Spleen (tissue), 11 donors: ENCODE measurements at regions not wholly inside any gene's neighbourhood (a gene's known extent, or its start where the extent isn't known, plus 50 kb on each side); places are given as distances from the start of the nearest gene placed in this dataset.

Experiments
- DNase-seq: peaks from one replicate; pipeline ENCODE4 v3.0.0-alpha.2; 2020
- H3K27ac ChIP-seq, 8 donors: fragments of 200-600 bp; sonication (generic) in 7 of 8; 1 replicate in 4 of 8; 2 replicates in 4 of 8; pipeline versions ENCODE4 v1.5.0 to v1.8.0; 2016 to 2021; ENCODE audit warnings: inconsistent platforms in 4 of 8, mild to moderate bottlenecking in 4 of 8, moderate library complexity in 1 of 8
- H3K27me3 ChIP-seq, 7 donors: fragments of 200-600 bp; sonication (generic) in 6 of 7; replicated peaks in 1 of 7; 1 replicate in 4 of 7; 2 replicates in 3 of 7; pipeline versions ENCODE4 v1.5.0 to v1.8.0; 2016 to 2021; ENCODE audit warnings: inconsistent platforms in 3 of 7, mild to moderate bottlenecking in 1 of 7
- H3K36me3 ChIP-seq, 6 donors: fragments of 200-600 bp; sonication (generic) in 5 of 6; 1 replicate in 4 of 6; 2 replicates in 2 of 6; pipeline versions ENCODE4 v1.5.0 to v1.8.0; 2016 to 2021; ENCODE audit warnings: inconsistent platforms in 2 of 6
- H3K4me1 ChIP-seq, 6 donors: fragments of 200-600 bp; sonication (generic) in 5 of 6; 1 replicate in 3 of 6; 2 replicates in 3 of 6; pipeline versions ENCODE4 v1.5.0 to v1.8.0; 2016 to 2021; ENCODE audit warnings: inconsistent platforms in 3 of 6
- H3K4me3 ChIP-seq, 8 donors: fragments of 200-600 bp; sonication (generic) in 7 of 8; 1 replicate in 4 of 8; 2 replicates in 4 of 8; pipeline versions ENCODE4 v1.5.0 to v1.8.0; 2016 to 2021; ENCODE audit warnings: inconsistent platforms in 4 of 8, mild to moderate bottlenecking in 4 of 8, moderate library complexity in 2 of 8
- H3K9me3 ChIP-seq, 8 donors: fragments of 200-600 bp; sonication (generic) in 7 of 8; 1 replicate in 4 of 8; 2 replicates in 4 of 8; pipeline versions ENCODE4 v1.5.0 to v1.8.0; 2016 to 2021; ENCODE audit warnings: inconsistent platforms in 4 of 8
- POLR2A ChIP-seq, 3 donors: fragments of 450-650 bp; IDR thresholded peaks; one replicate each; pipeline ENCODE4 v1.5.1; 2017; ENCODE audit warnings: antibody characterized with exemption in 3 of 3, mild to moderate bottlenecking in 1 of 3
- POLR2AphosphoS5 ChIP-seq, 3 donors: sonication (generic); formaldehyde crosslinking; IDR thresholded peaks; one replicate each; pipeline ENCODE4 v1.5.1; 2017; ENCODE audit warnings: antibody characterized with exemption in 3 of 3
- WGBS, 5 donors: extraction: QIAGEN DNeasy Blood & Tissue Kit in 3 of 5; methylation state at CpG; one replicate each; pipeline versions ENCODE4 v1.1.5 to v1.1.7; 2013 to 2018; 5-methylcytosine and 5-hydroxymethylcytosine counted together
- intact Hi-C: fragments of 100-400 bp; cut with DNase I; formaldehyde crosslinking; loops from one replicate; pipeline ENCODE4 v1.15.0; 2023; ENCODE audit warnings: low total_unique reads
- TF ChIP-seq, protein P1 (sequence below), 11 experiments: fragments of 200-600 bp in 7 of 11; fragments of 450-650 bp in 4 of 11; sonication (generic) in 4 of 11; IDR thresholded peaks in 8 of 11; conservative IDR thresholded peaks in 3 of 11; 1 replicate in 7 of 11; 2 replicates in 4 of 11; pipeline versions ENCODE4 v1.4.0 to v1.8.0; 2016 to 2021; ENCODE audit warnings: antibody characterized with exemption in 11 of 11, inconsistent platforms in 4 of 11, mild to moderate bottlenecking in 1 of 11
- donor health status: healthy with polysubstance abuse.
- donor health status: DM: no; HTN: no; CAD: no; lungs with moderate emphysema.
- donor health status: DM: no; HTN: no; CAD: no.
- donor health status: Bipolar disorder and iron deficiency.
- donor health status: healthy.
- donor health status: DM: no; HTN: no; CAD: no.
- donor health status: DM: yes; HTN: yes; CAD: no.

- DNase-seq, result no peak
- TF ChIP-seq POLR2A (IDR thresholded peaks at IDR 0.05), result no peak
- TF ChIP-seq, protein P1, sequence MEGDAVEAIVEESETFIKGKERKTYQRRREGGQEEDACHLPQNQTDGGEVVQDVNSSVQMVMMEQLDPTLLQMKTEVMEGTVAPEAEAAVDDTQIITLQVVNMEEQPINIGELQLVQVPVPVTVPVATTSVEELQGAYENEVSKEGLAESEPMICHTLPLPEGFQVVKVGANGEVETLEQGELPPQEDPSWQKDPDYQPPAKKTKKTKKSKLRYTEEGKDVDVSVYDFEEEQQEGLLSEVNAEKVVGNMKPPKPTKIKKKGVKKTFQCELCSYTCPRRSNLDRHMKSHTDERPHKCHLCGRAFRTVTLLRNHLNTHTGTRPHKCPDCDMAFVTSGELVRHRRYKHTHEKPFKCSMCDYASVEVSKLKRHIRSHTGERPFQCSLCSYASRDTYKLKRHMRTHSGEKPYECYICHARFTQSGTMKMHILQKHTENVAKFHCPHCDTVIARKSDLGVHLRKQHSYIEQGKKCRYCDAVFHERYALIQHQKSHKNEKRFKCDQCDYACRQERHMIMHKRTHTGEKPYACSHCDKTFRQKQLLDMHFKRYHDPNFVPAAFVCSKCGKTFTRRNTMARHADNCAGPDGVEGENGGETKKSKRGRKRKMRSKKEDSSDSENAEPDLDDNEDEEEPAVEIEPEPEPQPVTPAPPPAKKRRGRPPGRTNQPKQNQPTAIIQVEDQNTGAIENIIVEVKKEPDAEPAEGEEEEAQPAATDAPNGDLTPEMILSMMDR (IDR thresholded peaks at IDR 0.05 in 8 of 11, conservative IDR thresholded peaks at IDR 0.05 in 3 of 11), result no peak
- no peak for TF ChIP-seq POLR2AphosphoS5 (IDR thresholded peaks at IDR 0.05)
- Histone ChIP-seq H3K27me3 (no peaks in the 10 kb centered on the region), H3K4me1 (no peaks in the 10 kb centered on the region), H3K9me3 (no peaks in the 10 kb centered on the region), H3K36me3 (no peaks in the 10 kb centered on the region), H3K27ac (no peak overlapping the region), H3K4me3 (no peak overlapping the region)
- intact Hi-C loops, result no loop called here
Observed at GRCh38 chr11:81494431-81494830, 1239.2 kb downstream of the FAM181B start.

- no peaks in the 10 kb centered on the region for H3K9me3 ChIP-seq
- no peaks in the 10 kb centered on the region for H3K36me3 ChIP-seq
- no peaks in the 10 kb centered on the region for H3K4me1 ChIP-seq
- no peak overlapping the region for H3K4me3 ChIP-seq
- WGBS, 5 donors, result 66 to 96% (median 82%) methylated on average over 1 of the region's 1 CpG
- no peaks in the 10 kb centered on the region for H3K27me3 ChIP-seq
- DNase-seq, result no peak
- no peak for TF ChIP-seq POLR2A (IDR thresholded peaks at IDR 0.05)
- TF ChIP-seq, protein P1 (IDR thresholded peaks at IDR 0.05 in 8 of 11, conservative IDR thresholded peaks at IDR 0.05 in 3 of 11), result no peak
- TF ChIP-seq POLR2AphosphoS5 (IDR thresholded peaks at IDR 0.05), result no peak
- H3K27ac ChIP-seq, result no peak overlapping the region
- intact Hi-C loops, result no loop called here
Observed at GRCh38 chr11:81492923-81493445, 1240.7 kb downstream of the FAM181B start.

- no peak for DNase-seq
- H3K4me3 ChIP-seq, result no peak overlapping the region
- TF ChIP-seq, protein P1 (IDR thresholded peaks at IDR 0.05 in 8 of 11, conservative IDR thresholded peaks at IDR 0.05 in 3 of 11), result no peak
- TF ChIP-seq POLR2AphosphoS5 (IDR thresholded peaks at IDR 0.05), result no peak
- H3K9me3 ChIP-seq, result no peaks in the 10 kb centered on the region
- H3K27me3 ChIP-seq, result no peaks in the 10 kb centered on the region
- intact Hi-C loops, result no loop called here
- no peaks in the 10 kb centered on the region for H3K4me1 ChIP-seq
- H3K36me3 ChIP-seq, result no peaks in the 10 kb centered on the region
- no peak overlapping the region for H3K27ac ChIP-seq
- WGBS, 5 donors, result 52 to 77% (median 72%) methylated on average over 1 of the region's 1 CpG
Observed at GRCh38 chr11:81487109-81487508, 1246.6 kb downstream of the FAM181B start.

- no peak overlapping the region for H3K4me3 ChIP-seq
- intact Hi-C loops, result no loop called here
- no peaks in the 10 kb centered on the region for H3K9me3 ChIP-seq
- no peaks in the 10 kb centered on the region for H3K36me3 ChIP-seq
- no peaks in the 10 kb centered on the region for H3K27me3 ChIP-seq
- no peak for DNase-seq
- TF ChIP-seq, protein P1 (IDR thresholded peaks at IDR 0.05 in 8 of 11, conservative IDR thresholded peaks at IDR 0.05 in 3 of 11), result no peak
- TF ChIP-seq POLR2AphosphoS5 (IDR thresholded peaks at IDR 0.05) (no peak), POLR2A (IDR thresholded peaks at IDR 0.05) (no peak)
- H3K27ac ChIP-seq, result no peak overlapping the region
- H3K4me1 ChIP-seq, result no peaks in the 10 kb centered on the region
Observed at GRCh38 chr11:81484196-81484595, 1249.5 kb downstream of the FAM181B start.
